Ishikawa (cell line): ENCODE measurements at regions not wholly inside any gene's neighbourhood (a gene's known extent, or its start where the extent isn't known, plus 50 kb on each side); places are given as distances from the start of the nearest gene placed in this dataset.

Experiments
- CEBPB ChIP-seq: IDR thresholded peaks from 2 replicates; pipeline ENCODE4 v1.6.1; 2012
- CREB1 ChIP-seq: IDR thresholded peaks from 2 replicates; pipeline ENCODE4 v1.6.1; 2012; ENCODE audit warnings: low read depth
- EGR1 ChIP-seq: IDR thresholded peaks from 2 replicates; pipeline ENCODE4 v1.6.1; 2012
- EP300 ChIP-seq: IDR thresholded peaks from 2 replicates; pipeline ENCODE4 v1.6.1; 2012; ENCODE audit warnings: borderline replicate concordance
- FOXM1 ChIP-seq: IDR thresholded peaks from 2 replicates; pipeline ENCODE4 v1.6.1; 2012; ENCODE audit warnings: low read depth, borderline replicate concordance
- NFIC ChIP-seq: IDR thresholded peaks from 2 replicates; pipeline ENCODE4 v1.6.1; 2012
- RAD21 ChIP-seq: IDR thresholded peaks from 2 replicates; pipeline ENCODE4 v1.6.1; 2012; ENCODE audit warnings: low read depth
- REST ChIP-seq: IDR thresholded peaks from 2 replicates; pipeline ENCODE4 v1.6.1; 2012; ENCODE audit warnings: low read depth, mild to moderate bottlenecking
- TAF1 ChIP-seq: IDR thresholded peaks from 2 replicates; pipeline ENCODE4 v1.6.1; 2012; ENCODE audit warnings: low read depth, mild to moderate bottlenecking
- TCF12 ChIP-seq: IDR thresholded peaks from 2 replicates; pipeline ENCODE4 v1.6.1; 2012; ENCODE audit warnings: low read depth
- TEAD4 ChIP-seq: IDR thresholded peaks from 2 replicates; pipeline ENCODE4 v1.6.1; 2012
- USF1 ChIP-seq: IDR thresholded peaks from 2 replicates; pipeline ENCODE4 v1.6.1; 2012
- YY1 ChIP-seq: IDR thresholded peaks from 2 replicates; pipeline ENCODE4 v1.6.1; 2012; ENCODE audit warnings: low read depth
- ZBTB7A ChIP-seq: IDR thresholded peaks from 2 replicates; pipeline ENCODE4 v1.6.1; 2012; ENCODE audit warnings: low read depth
- TF ChIP-seq, protein P1 (sequence below): IDR thresholded peaks from 2 replicates; pipeline ENCODE4 v1.6.1; 2012

DNA sequence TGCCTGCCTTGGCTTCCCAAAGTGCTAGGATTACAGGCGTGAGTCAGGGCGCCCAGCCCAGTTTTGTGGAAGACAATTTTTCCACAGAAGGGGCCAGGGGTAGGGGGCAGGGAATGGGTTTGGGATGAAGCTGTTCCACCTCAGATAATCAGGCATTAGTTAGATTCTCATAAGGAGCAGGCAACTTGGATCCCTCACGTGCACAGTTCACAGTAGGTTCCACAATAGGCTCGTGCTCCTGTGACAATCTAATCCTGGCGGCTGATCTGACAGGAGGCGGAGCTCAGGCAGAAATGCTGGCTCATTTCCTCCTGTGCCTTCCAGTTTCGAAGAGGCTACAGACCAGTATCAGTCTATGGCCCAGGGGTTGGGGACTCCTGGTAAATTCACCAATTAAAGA is 491.6 kb upstream of the AADAT start:
- no peak for TF ChIP-seq TCF12

- TF ChIP-seq YY1: no peak
- no peak for TF ChIP-seq FOXM1
- no peak for TF ChIP-seq USF1
- TF ChIP-seq NFIC: no peak
- no peak for TF ChIP-seq ZBTB7A
- no peak for TF ChIP-seq CEBPB
- no peak for TF ChIP-seq REST
- no peak for TF ChIP-seq RAD21
- no peak for TF ChIP-seq CREB1
- no peak for TF ChIP-seq TCF12
Observed at GRCh38 chr4:170580651-170581050, 490.9 kb upstream of the AADAT start.

GRCh38 chr4:170538821-170539473 is 449.2 kb upstream of the AADAT start:
- no peak for TF ChIP-seq FOXM1
- TF ChIP-seq RAD21: no peak
- TF ChIP-seq NFIC: no peak
- no peak for TF ChIP-seq YY1
- TF ChIP-seq ZBTB7A: no peak
- TF ChIP-seq CEBPB: no peak
- TF ChIP-seq TCF12: no peak
- TF ChIP-seq, protein P1, sequence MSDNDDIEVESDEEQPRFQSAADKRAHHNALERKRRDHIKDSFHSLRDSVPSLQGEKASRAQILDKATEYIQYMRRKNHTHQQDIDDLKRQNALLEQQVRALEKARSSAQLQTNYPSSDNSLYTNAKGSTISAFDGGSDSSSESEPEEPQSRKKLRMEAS: no peak
- TF ChIP-seq TAF1: no peak
- no peak for TF ChIP-seq CREB1
- TF ChIP-seq USF1: no peak
- TF ChIP-seq REST: no peak

DNA sequence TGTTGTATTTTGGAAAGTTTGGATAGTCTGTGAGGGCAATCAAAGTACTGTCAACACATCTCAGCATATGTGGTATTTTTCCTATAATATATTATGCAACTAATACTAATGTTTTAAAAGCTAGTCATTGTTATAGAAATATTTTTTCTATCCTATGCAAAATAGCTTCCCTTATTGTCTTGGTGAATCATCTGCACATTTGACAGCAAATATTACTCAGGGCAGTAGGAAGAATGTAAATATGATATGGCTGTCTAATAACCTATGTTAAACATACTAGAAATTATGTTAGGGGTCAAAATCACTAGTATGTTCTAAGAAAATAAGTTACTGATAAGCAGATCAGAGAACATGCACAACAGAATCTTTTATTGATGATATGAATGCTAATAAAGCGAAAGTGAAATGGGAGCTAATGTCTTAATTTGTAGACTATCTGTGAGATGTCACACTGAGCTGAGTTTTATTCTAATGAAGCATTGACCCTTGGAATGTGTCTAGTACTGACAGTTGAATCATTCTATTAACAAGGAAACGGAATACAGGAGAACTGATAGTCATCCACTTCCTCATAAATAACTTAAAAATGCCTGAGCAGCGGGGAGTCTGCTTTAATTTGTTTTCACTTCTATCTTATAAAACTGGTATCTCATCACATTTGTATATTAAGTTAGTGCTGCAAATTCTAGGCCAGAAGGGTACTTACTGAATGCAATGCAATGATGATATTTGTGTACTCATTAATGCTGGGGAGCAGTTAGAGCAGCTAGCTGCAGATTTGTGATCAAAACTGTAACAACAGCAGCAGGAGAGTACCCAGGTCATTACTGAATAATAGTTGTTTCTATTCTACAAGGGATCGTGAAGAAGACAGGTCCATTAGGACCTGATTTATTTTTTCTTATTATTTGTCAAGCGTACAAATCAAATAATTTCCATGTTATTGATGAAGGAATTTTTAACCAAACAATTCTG is 440.3 kb upstream of the AADAT start:
- TF ChIP-seq, protein P1: no peak
- TF ChIP-seq NFIC: no peak
- no peak for TF ChIP-seq TEAD4
- no peak for TF ChIP-seq TCF12
- TF ChIP-seq CEBPB: no peak
- no peak for TF ChIP-seq CREB1
- no peak for TF ChIP-seq TAF1
- no peak for TF ChIP-seq ZBTB7A
- no peak for TF ChIP-seq RAD21
- no peak for TF ChIP-seq EP300
- TF ChIP-seq FOXM1: no peak
- no peak for TF ChIP-seq EGR1

GRCh38 chr4:170526471-170526870 is 436.7 kb upstream of the AADAT start:
- TF ChIP-seq REST (no peak), CREB1 (no peak), TCF12 (no peak), EP300 (no peak), ZBTB7A (no peak), NFIC (no peak), TEAD4 (no peak), FOXM1 (no peak), RAD21 (no peak), YY1 (no peak), EGR1 (no peak), CEBPB (no peak), USF1 (no peak), TAF1 (no peak)
- TF ChIP-seq, protein P1: no peak
